Mammary epithelial cell (primary cell): ENCODE measurements at regions not wholly inside any gene's neighbourhood (a gene's known extent, or its start where the extent isn't known, plus 50 kb on each side); places are given as distances from the start of the nearest gene placed in this dataset.

Source experiments
- EZH2 ChIP-seq: IDR thresholded peaks from 2 replicates; pipeline ENCODE4 v1.6.1; 2012; ENCODE audit warnings: low read length, inconsistent platforms, borderline replicate concordance
- TF ChIP-seq, protein P1 (sequence below), 2 donors: IDR thresholded peaks in 1 of 2; conservative IDR thresholded peaks in 1 of 2; 2 replicates each; pipeline ENCODE4 v1.5.1; 2011 to 2012; ENCODE audit warnings: inconsistent platforms in 2 of 2, low read length in 2 of 2, mild to moderate bottlenecking in 2 of 2, control low read depth in 1 of 2, low read depth in 1 of 2; ENCODE audit not compliant: insufficient read depth in 1 of 2; ENCODE audit errors: extremely low read depth in 1 of 2

DNA sequence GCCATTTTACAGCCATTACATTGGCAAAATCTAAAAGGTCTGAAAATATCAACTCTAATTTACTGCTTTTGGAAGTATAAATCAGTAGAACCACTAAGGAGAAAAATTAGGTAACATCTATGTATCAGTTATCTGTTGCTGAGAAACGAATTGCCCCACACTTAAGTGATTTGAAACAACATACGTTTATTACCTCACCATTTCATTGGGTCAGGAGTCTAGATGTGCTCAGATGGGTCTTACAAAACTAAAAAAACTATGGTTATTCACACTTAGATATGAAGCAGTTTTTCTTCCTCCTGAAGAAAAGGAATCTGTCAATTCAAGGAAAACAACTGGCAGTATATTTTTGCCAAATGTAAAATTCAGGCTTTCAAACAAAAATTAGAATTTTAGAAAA is 80.1 kb upstream of the APBB1IP start:
- TF ChIP-seq, protein P1, sequence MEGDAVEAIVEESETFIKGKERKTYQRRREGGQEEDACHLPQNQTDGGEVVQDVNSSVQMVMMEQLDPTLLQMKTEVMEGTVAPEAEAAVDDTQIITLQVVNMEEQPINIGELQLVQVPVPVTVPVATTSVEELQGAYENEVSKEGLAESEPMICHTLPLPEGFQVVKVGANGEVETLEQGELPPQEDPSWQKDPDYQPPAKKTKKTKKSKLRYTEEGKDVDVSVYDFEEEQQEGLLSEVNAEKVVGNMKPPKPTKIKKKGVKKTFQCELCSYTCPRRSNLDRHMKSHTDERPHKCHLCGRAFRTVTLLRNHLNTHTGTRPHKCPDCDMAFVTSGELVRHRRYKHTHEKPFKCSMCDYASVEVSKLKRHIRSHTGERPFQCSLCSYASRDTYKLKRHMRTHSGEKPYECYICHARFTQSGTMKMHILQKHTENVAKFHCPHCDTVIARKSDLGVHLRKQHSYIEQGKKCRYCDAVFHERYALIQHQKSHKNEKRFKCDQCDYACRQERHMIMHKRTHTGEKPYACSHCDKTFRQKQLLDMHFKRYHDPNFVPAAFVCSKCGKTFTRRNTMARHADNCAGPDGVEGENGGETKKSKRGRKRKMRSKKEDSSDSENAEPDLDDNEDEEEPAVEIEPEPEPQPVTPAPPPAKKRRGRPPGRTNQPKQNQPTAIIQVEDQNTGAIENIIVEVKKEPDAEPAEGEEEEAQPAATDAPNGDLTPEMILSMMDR (conservative IDR thresholded peaks at IDR 0.05 in 1 of 2, IDR thresholded peaks at IDR 0.05 in 1 of 2; ENCODE audit: extremely low read depth in 1 of 2, insufficient read depth in 1 of 2, low read depth in 1 of 2, low read length in 2 of 2): no peak
- no peak for TF ChIP-seq EZH2
